C4-2B (cell line): ENCODE measurements at regions not wholly inside any gene's neighbourhood (a gene's known extent, or its start where the extent isn't known, plus 50 kb on each side); places are given as distances from the start of the nearest gene placed in this dataset.

Experiments used
- H3K27ac ChIP-seq: fragments of 450-650 bp; 2 replicates; pipeline ENCODE4 v1.5.1; 2017
- ZFX ChIP-seq: fragments of 450-650 bp; IDR thresholded peaks from 2 replicates; pipeline ENCODE4 v1.6.1; 2017
- TF ChIP-seq, protein P1 (sequence below): fragments of 450-650 bp; conservative IDR thresholded peaks from 2 replicates; pipeline ENCODE4 v1.5.1; 2017; ENCODE audit warnings: mild to moderate bottlenecking

DNA sequence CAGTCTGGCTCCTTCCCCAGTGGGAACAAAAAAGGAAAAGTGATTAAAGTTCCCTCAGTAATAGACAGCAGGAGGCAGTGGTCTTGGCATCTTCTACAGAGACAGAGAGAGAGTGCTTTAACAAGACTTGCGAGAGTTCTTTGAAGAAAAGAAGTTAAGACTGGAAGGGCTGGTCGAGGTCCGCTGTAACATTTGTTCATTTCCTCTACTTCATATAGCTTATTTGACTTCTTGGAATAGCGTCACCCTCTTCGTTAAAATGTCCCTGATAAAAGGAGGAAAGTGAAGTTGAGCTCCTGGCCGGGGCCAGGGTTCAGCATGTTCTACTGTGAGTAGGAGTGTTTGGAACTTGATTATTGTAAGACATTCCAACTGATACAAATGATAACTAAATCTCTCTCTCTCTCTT lies 179.8 kb downstream of the SLIT2 start:
- H3K27ac ChIP-seq, result no peak overlapping the region
- TF ChIP-seq ZFX, result no peak
- TF ChIP-seq, protein P1, sequence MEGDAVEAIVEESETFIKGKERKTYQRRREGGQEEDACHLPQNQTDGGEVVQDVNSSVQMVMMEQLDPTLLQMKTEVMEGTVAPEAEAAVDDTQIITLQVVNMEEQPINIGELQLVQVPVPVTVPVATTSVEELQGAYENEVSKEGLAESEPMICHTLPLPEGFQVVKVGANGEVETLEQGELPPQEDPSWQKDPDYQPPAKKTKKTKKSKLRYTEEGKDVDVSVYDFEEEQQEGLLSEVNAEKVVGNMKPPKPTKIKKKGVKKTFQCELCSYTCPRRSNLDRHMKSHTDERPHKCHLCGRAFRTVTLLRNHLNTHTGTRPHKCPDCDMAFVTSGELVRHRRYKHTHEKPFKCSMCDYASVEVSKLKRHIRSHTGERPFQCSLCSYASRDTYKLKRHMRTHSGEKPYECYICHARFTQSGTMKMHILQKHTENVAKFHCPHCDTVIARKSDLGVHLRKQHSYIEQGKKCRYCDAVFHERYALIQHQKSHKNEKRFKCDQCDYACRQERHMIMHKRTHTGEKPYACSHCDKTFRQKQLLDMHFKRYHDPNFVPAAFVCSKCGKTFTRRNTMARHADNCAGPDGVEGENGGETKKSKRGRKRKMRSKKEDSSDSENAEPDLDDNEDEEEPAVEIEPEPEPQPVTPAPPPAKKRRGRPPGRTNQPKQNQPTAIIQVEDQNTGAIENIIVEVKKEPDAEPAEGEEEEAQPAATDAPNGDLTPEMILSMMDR, result no peak; the same call in 1 of the 2 replicates

GRCh38 chr4:20432088-20432487 lies 180.4 kb downstream of the SLIT2 start:
- no peak overlapping the region for H3K27ac ChIP-seq

DNA sequence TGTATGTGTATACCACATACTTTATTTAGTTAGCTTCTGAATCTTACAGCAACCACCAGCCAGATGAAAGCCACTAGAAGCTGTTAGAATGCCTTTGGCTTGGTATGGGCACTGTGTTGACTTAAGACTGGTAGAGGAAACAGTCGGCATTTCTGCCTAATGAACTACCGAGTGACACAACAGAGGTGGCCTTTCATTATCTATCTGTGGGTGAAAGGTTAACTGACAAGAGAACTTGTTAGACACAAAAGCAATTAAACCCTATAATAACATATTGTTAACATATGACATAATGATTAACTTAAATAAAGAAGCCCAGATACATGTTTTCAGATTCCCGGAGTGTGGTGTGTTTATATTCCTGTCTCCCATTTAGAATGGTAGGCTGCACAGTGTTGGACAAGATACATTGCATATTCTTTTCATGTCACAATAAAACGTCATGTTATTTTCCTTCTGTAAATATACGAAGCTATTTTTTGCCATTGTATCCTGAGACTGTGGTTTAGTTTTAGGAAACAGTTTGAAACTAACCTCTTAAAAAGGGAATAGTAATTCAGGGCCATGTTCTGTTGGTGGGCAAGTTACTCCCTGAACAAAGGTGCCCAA lies 181.5 kb downstream of the SLIT2 start:
- no peak overlapping the region for H3K27ac ChIP-seq
- TF ChIP-seq ZFX, result no peak
- TF ChIP-seq, protein P1, result no peak

More at GRCh38 chr4:20432088-20432487, 180.4 kb downstream of the SLIT2 start:
- TF ChIP-seq, protein P1, result no peak
- TF ChIP-seq ZFX, result no peak

DNA sequence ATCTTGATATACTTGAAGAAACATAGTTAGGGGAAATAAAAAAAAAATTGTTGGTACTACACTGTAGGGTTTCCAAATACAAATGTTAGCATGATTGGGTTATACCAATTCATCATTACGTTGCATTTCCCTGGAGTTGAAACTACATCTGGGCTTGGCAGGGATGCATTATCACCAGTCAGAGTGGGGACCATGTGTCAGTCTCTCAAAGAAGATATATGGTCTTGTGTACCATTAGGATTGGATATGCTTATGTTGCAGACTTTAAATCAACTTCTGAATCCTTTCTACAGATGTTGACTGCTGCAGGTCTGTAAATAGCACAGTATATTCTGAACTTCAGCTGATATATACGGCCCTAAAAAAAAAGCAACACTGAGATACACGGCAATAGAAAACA lies 188.5 kb downstream of the SLIT2 start:
- H3K27ac ChIP-seq, result no peak overlapping the region
- TF ChIP-seq, protein P1, result no peak
- no peak for TF ChIP-seq ZFX

DNA sequence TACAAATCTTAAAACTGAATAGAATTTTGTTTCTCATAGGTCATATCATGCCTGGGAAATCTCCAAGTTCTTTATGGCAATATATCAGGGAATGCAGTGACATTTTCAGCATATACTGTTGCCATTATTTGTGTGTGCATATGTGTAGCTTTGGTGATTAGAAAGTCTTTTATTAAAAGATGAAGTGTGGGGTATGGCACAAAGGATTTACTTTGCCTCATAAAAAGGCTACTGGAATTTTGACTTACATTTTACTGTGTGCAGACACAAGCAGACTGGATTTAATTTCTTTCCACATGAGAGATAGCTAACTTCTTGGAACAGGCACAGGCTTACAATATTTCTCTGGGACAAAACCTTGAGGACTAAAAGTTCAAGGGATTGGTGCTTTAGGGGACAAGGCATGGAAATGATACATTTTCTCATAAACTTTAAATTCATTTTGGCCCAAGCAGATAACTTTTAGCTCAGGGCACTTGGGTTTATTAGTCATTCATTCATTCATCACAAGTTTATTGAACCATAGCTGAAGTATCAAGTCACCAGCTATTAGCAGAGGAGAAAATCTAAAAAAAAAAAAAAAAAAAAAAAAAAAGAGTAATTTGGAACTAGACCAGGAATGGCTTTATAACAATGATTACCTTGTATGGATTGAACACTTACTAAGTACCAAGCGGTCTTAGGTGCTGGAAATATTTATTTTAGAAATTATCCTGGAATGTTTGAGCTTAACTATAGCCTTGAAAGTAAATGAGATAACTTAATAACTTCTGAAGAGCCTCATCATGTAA lies 191.5 kb downstream of the SLIT2 start:
- H3K27ac ChIP-seq, result no peak overlapping the region
- TF ChIP-seq ZFX, result no peak
- TF ChIP-seq, protein P1, result no peak

- TF ChIP-seq ZFX, result no peak
- no peak overlapping the region for H3K27ac ChIP-seq
These were observed 193.1 kb downstream of the SLIT2 start for GRCh38 chr4:20444599-20445337.

GRCh38 chr4:20445933-20446723 lies 194.4 kb downstream of the SLIT2 start:
- no peak overlapping the region for H3K27ac ChIP-seq
- TF ChIP-seq, protein P1, result no peak
